ENCODE measurements at regions not wholly inside any gene's neighbourhood (a gene's known extent, or its start where the extent isn't known, plus 50 kb on each side); places are given as distances from the start of the nearest gene placed in this dataset.

DNA sequence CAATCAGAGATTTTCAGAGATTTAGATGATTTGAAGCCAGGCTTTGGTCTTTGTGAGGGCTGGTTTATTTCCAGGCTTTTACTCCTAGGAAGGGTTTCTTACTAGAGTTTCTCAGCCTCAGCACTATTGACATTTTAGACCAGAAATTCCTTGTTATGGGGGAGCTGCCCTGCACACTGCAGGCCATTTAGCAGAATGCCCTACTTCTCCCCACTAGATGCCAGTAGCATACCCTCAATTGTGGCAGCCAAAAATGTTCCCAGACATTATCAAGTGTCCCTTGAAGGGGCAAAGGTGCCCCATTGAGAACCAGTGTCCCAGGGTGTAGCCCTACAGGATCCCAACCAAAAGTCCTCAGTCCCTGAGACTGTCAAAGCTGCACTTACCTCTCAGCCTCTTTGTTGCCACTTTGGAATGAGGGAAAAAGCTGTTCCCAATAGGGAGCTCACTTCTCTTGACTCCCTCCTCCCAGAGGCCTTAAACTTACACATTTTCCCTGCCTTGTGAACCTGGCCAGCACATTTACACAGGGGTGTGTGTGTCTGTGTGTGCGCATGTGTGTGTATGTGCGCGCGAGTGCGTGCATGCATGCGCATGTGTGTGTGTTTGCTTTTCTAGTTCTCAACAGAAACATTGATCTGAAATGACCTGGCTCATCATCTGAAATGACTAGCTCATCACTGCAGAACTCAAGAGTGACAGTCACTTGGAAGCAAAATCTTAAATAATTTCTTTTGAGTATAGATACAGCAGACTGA is 231.4 kb downstream of the QDPR start:
- TF ChIP-seq, protein P1, sequence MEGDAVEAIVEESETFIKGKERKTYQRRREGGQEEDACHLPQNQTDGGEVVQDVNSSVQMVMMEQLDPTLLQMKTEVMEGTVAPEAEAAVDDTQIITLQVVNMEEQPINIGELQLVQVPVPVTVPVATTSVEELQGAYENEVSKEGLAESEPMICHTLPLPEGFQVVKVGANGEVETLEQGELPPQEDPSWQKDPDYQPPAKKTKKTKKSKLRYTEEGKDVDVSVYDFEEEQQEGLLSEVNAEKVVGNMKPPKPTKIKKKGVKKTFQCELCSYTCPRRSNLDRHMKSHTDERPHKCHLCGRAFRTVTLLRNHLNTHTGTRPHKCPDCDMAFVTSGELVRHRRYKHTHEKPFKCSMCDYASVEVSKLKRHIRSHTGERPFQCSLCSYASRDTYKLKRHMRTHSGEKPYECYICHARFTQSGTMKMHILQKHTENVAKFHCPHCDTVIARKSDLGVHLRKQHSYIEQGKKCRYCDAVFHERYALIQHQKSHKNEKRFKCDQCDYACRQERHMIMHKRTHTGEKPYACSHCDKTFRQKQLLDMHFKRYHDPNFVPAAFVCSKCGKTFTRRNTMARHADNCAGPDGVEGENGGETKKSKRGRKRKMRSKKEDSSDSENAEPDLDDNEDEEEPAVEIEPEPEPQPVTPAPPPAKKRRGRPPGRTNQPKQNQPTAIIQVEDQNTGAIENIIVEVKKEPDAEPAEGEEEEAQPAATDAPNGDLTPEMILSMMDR (IDR thresholded peaks at IDR 0.05; ENCODE audit: low read length, missing control alignments), result no peak
- DNase-seq (ENCODE audit: low read depth), result no peak
- no peak overlapping the region for H3K4me3 ChIP-seq (replicated peaks; ENCODE audit: low read depth, low read length)

DNA sequence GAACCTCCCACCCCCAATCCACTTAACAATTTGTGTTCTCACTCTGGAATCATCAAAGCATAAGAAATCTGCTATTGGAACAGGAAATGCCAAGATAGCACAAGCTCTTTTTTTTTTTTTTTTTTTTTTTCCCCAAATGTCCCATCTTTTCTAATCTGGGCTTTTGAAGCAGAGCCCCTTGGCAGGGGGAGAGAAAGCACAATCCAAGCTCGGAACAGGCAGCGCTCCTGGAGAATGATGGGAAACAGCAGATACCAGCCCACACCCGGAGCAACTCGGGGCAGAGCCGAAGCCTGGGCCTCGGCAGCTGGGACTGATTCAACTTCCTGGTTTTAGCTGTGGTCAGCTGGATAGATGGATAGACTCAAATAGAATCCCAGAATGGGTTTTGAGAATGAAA is 235.1 kb downstream of the QDPR start:
- TF ChIP-seq, protein P1 (IDR thresholded peaks at IDR 0.05; ENCODE audit: low read length, missing control alignments), result no peak
- H3K4me3 ChIP-seq (replicated peaks; ENCODE audit: low read depth, low read length), result no peak overlapping the region
- peak; percentile 56 for DNase-seq (ENCODE audit: low read depth)

DNA sequence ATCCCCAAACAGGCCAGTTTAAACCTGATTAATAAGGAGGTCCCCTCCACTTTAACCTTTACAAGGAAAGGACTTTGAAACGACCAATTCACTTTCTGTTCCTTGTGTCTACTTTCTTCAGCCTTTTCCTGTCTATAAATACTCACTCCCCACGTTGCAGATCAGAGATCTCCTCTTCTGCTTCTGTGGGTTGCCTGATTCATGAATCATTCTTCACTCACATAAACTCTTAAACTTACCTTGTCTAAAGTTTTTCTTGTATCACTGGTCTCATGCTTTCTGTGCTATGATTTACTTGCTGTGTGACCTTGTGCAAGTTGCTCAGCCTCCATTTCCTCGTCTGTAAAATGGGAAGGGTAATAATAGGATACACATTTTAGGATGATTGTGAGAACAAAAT is 236.1 kb downstream of the QDPR start:
- H3K4me3 ChIP-seq (replicated peaks; ENCODE audit: low read depth, low read length), result no peak overlapping the region
- TF ChIP-seq, protein P1 (IDR thresholded peaks at IDR 0.05; ENCODE audit: low read length, missing control alignments), result no peak
- DNase-seq (ENCODE audit: low read depth), result no peak

DNA sequence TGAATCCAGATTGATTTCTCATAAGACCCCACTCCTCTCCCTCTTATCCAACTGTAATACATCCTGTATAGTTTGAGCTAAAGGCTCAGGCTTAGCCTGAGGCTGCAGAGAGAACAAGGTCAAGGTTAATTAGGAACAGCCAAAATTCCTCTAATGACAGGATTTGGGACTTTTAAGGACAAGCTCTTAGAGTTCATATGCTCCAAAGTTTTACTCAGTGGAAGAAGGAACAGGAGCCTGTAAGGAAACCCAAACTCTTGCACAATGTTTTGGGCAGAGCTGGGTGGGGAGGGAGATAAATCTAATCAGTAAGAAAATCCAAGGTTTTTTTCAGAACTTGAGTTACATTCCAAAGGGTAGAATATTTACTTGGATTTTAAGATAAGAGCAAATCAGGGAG is 238.8 kb downstream of the QDPR start:
- TF ChIP-seq, protein P1 (IDR thresholded peaks at IDR 0.05; ENCODE audit: low read length, missing control alignments), result no peak
- no peak overlapping the region for H3K4me3 ChIP-seq (replicated peaks; ENCODE audit: low read depth, low read length)
- DNase-seq (ENCODE audit: low read depth), result no peak

DNA sequence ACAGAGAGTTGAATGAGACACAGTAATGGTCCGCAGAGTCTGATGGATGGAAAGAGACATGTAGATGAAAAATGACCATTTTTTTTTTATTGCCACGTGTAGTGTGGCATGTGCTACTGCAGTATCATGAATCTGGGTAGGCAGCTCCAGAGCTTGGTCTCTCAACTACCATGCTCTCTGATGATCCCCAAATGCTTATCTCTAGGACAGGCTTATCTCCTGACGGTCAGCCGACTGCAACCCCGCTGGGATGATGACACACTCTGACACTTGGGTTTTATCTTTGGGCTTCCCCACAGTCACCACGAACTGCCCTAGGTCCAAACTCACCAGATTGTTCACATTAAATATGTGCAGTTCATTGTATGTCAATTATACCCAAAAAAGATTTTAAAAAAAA is 239.7 kb downstream of the QDPR start:
- H3K4me3 ChIP-seq (replicated peaks; ENCODE audit: low read depth, low read length), result no peak overlapping the region
- DNase-seq (ENCODE audit: low read depth), result no peak
- TF ChIP-seq, protein P1 (IDR thresholded peaks at IDR 0.05; ENCODE audit: low read length, missing control alignments), result no peak

DNA sequence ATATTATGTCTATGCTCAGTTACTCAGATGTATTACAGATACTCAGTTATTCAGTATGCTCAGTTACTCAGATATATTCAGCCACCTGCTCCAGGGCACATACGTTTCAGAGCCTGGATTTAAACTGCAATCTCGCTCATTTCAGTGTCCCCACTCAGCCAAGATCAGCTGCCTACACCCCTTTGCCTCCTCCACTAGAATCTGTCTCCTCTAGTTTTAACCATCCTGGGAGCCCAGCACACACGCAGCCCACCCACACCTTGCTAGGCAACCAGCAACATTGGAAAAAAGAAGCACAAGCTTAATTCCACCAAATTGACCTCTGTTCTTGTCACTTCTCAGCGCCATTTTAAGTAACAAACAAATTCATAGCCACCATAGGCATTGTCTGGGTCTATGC is 246.2 kb downstream of the QDPR start:
- TF ChIP-seq, protein P1 (IDR thresholded peaks at IDR 0.05; ENCODE audit: low read length, missing control alignments), result no peak
- DNase-seq (ENCODE audit: low read depth), result no peak
- H3K4me3 ChIP-seq (replicated peaks; ENCODE audit: low read depth, low read length), result no peak overlapping the region

DNA sequence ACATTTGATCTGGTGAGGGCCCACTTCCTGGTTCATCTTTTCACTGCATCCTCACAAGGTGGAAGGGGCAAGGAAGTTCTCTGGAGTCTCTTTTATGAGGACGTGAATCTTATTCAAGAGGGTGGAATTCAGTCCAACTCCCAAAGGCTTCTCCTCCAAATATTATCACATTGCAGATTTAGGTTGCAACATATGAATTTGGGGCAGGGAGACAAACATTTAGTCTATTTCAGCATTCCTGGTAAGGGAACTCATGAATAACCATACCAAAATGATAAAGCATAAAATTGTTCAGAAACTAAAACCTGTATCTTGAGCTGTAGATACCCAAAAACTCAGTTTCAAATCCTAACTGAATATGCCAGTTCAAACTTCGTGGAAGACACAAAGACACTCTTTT is 246.8 kb downstream of the QDPR start:
- H3K4me3 ChIP-seq (replicated peaks; ENCODE audit: low read depth, low read length), result no peak overlapping the region
- DNase-seq (ENCODE audit: low read depth), result no peak
- TF ChIP-seq, protein P1 (IDR thresholded peaks at IDR 0.05; ENCODE audit: low read length, missing control alignments), result no peak

Measured in fibroblast of pulmonary artery (primary cell).